ENCODE measurements at regions not wholly inside any gene's neighbourhood (a gene's known extent, or its start where the extent isn't known, plus 50 kb on each side); places are given as distances from the start of the nearest gene placed in this dataset.

GRCh38 chr2:63780518-63781155, 61.1 kb upstream of the UGP2 start:
- H3K27ac ChIP-seq: no peak overlapping the region
- TF ChIP-seq CTCF (conservative IDR thresholded peaks at IDR 0.05) (no peak), ZFX (IDR thresholded peaks at IDR 0.05) (no peak)

DNA sequence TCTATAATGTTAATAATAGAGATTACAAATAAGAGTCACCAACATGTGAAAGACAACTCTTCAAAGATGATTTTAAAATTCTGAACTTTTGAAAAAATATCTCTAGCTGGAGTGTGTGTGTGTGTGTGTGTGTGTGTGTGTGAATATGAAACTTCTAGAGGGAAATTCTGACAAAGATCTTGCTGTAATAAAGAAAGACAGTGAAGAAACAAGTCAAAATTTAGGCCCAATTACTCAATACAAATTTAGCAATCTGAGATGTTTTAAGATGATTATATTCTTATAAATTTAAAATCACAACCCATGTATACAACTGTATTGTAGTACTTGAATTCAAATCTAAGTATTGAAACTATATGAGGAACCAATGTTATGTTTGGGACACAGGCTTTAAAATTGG, 57.2 kb upstream of the UGP2 start:
- H3K27ac ChIP-seq: no peak overlapping the region
- TF ChIP-seq ZFX (IDR thresholded peaks at IDR 0.05) (no peak), CTCF (conservative IDR thresholded peaks at IDR 0.05) (no peak)

DNA sequence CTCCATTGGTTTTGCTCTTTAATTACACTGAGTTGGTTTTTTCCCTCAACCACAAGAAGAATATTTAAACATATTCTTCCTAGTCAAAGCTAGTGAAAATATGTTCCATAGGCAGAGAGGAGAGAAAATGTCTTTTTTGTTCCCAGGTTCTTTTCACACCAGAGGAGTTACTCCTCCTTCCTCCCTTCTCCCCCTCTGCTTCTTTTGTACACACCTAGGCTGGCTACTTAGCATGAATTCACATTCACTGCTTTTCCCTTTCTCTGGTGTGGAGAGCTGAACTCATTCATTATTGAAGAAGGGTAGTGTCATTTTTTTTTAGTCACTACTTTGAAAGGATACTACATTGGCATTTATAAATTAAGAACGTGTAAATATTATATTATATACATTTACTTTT, 56.6 kb upstream of the UGP2 start:
- no peak overlapping the region for H3K27ac ChIP-seq
- no peak for TF ChIP-seq ZFX (IDR thresholded peaks at IDR 0.05)
- TF ChIP-seq CTCF (conservative IDR thresholded peaks at IDR 0.05): no peak

DNA sequence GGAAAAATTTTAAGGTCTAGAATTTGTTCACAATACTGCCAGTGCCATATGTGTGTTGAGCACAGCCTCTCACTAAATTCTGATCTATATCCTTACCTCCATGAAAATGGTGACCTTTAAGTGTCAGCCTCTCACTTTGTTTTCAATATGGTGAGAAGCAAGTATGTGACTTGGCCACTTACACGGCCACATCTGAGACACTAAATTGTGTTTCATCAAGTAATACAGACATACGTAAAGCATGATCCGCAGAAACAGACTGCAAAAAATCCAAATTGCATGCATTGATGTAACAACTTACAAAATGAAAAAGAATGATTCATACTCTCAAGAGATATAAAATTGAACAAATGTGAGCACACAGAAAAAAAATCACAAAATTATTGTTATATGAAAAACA, 55.2 kb upstream of the UGP2 start:
- H3K27ac ChIP-seq: no peak overlapping the region
- no peak for TF ChIP-seq ZFX (IDR thresholded peaks at IDR 0.05)
- no peak for TF ChIP-seq CTCF (conservative IDR thresholded peaks at IDR 0.05)

DNA sequence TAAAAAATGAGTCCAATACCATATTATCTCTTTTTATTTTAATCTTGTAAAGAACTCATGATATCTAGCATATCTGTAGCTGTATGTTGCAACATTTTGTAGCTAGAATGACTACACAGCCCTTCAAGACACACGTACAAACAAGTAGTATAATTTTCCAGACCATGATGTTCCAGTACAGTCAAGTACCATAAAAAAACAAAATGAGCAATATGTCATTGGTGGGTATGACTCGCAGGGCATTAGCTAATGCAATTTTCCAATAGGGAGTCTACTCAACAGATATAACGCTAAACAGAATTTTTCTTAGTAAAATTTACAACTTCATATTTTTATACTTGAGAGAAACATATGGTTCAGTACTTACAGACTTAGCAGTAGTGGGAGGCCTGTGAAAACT, 53.6 kb upstream of the UGP2 start:
- H3K27ac ChIP-seq: no peak overlapping the region
- TF ChIP-seq CTCF (conservative IDR thresholded peaks at IDR 0.05) (no peak), ZFX (IDR thresholded peaks at IDR 0.05) (no peak)

DNA sequence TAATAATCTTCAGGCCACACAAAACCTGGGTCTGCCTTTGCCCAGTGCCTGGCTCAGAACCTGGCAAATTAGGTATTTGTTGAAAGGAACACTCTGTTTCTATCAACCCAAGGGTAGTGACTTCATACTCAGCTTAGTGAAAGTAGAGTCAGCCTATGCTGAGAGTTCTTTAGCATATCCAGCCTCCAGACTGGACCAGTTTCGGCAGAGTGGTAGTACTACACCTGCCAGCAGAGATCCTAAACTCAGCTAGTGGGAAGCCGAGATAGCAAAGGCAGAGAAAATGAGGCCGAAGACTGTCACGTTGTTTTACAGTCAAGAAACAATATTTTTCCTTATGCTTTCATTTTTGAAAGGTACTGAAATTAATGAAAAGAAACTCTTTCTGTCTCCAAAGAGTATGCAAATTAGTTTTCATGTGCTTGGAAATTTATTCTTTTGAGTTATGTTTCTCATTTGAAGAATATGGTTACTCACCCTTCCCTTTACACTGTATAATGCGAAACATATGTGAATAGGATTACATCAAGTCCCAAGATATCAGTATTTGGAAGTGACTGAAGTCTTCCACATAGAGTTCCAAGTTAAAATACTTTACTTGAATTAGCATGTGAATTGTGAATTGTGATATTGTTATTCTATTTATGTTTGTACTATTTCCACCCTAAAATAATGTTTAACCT, 52.2 kb upstream of the UGP2 start:
- no peak for TF ChIP-seq ZFX (IDR thresholded peaks at IDR 0.05)
- TF ChIP-seq CTCF (conservative IDR thresholded peaks at IDR 0.05): no peak
- no peak overlapping the region for H3K27ac ChIP-seq

DNA sequence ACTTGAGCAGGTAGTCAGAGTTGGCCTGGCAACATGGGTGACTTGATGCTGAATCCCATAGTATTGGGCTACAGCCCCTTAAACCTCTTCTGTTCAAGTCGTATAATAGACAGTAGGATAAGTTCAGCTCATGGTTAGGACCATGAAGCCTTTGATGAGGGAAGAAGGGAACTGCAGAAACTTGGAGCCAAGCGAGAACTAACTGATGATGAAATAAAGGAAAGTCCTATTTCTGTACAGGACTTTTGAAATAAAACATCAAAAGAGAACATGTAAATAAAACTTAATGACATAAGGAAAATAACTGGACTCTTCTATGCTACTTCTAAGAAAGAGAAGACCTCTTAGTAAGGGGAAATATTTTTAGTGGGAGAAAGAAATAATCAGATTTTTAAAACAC, 51.2 kb upstream of the UGP2 start:
- TF ChIP-seq ZFX (IDR thresholded peaks at IDR 0.05) (no peak), CTCF (conservative IDR thresholded peaks at IDR 0.05) (no peak)
- no peak overlapping the region for H3K27ac ChIP-seq

All from C4-2B (cell line).